ENCODE measurements at regions not wholly inside any gene's neighbourhood (a gene's known extent, or its start where the extent isn't known, plus 50 kb on each side); places are given as distances from the start of the nearest gene placed in this dataset.

DNA sequence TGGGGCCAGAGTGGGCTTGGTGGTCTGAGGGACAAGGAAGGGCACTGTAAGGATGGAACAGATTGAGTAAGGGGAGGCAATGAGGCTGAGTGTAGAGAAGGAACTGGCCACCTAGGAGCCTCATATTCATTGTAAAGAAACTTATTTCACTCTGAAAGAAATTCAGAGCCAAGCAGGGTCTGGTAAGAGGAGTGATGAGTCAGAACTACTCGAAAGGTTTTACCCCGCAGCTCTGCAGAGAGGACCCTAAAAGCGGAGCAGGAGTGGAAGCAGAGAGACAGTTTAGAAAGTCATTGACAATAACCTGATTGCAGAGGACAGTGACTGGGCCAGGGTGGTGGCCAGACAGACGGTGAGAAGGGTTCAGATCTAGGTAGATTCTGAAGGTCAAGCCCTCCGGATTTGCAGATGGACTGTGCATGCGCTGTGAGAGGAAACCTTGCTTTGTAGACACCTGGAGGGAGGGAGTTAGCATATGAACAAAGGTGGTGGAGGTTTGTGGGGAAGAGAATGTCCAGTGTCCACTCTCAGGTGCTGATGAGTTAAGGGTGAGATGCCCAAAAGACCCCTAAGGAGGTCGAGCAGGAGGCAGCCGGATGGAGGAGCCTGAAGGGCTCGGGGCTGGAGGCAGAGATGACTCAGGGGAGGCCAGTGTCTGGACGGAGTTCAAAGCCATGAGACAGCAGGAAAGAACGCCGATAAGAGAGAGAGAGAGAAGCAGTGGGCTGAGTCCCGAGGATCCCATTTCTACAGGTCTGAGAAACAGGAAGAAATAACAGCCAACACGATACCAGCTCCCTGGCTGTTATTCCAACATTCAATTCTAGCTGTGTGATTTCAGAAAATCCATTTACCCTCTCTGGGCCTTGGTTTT lies 546.0 kb downstream of the BRD1 start:
- no peak overlapping the region for H3K4me3 ChIP-seq (replicated peaks in 1 of 2; ENCODE audit: low read depth in 1 of 2, low read length in 2 of 2)
- no peaks in the 10 kb centered on the region for H3K9me2 ChIP-seq (ENCODE audit: insufficient read depth)
- peak; percentile 65 for ATAC-seq

DNA sequence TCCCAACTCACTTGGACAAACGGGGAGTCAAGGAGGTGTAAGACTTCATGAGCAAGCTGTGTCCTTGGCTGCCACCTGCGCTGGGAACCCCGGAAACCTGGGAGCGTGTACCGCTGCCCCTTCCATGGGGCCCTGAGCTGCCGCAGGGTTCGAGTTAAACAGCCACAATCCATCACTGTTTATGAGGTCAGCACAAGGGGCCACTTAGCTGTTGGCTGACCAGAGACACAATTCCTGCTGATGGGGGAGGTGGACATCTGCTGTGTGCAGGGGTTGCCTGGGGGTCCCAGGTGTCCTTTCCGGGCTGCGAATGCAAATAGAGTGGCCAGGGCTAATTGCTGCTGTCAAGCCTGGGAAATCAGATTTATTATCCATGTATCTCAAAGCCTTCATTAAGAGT lies 549.3 kb downstream of the BRD1 start:
- H4K20me1 ChIP-seq (ENCODE audit: insufficient read depth): no peaks in the 10 kb centered on the region
- ChIA-PET POLR2A (no interaction called here), RAD21 (ENCODE audit: low non-redundant PET in 1 of 2, low total read pairs in 2 of 2, uncharacterized antibody in 2 of 2, unreplicated experiment in 2 of 2) (no interaction called here), CTCF (no interaction called here)
- intact Hi-C loops (cut with micrococcal nuclease): no loop called here
- no peaks in the 10 kb centered on the region for H3K36me3 ChIP-seq (ENCODE audit: control insufficient read depth in 1 of 2, insufficient read depth in 2 of 2, low read length in 2 of 2)
- no peak overlapping the region for H3K27ac ChIP-seq (ENCODE audit: low read depth, low read length)
- no TSS peak for BruUV-seq (replicated peaks)
- DNase-seq (ENCODE audit: low read depth, low spot score) (no peak), ATAC-seq (no peak)
- H3K4me3 ChIP-seq (replicated peaks in 1 of 2; ENCODE audit: low read depth in 1 of 2, low read length in 2 of 2): no peak overlapping the region
- H3K9ac ChIP-seq (ENCODE audit: low read length): no peak overlapping the region
- no peak overlapping the region for H3K4me2 ChIP-seq (ENCODE audit: low read length)
- no peak for TF ChIP-seq RAD21 (IDR thresholded peaks at IDR 0.05; ENCODE audit: low read depth)
- no peak for TF ChIP-seq POLR2A (IDR thresholded peaks at IDR 0.05; ENCODE audit: borderline replicate concordance, extremely low read depth, insufficient read depth, insufficient read length)
- no peak for TF ChIP-seq FOSL1 (IDR thresholded peaks at IDR 0.05; ENCODE audit: low read depth)
- TF ChIP-seq, protein P1, sequence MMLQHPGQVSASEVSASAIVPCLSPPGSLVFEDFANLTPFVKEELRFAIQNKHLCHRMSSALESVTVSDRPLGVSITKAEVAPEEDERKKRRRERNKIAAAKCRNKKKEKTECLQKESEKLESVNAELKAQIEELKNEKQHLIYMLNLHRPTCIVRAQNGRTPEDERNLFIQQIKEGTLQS (IDR thresholded peaks at IDR 0.05): no peak
- H3K27me3 ChIP-seq (ENCODE audit: insufficient read depth, low read length): peaks cover 78% of the 10 kb centered on the region
- H3K9me2 ChIP-seq (ENCODE audit: insufficient read depth): no peaks in the 10 kb centered on the region
- peaks cover 0 to 20% of the 10 kb centered on the region in 2 experiments; a peak in 2 of 4 replicates for H3K4me1 ChIP-seq (ENCODE audit: control insufficient read depth in 1 of 2, insufficient read depth in 2 of 2, low read length in 2 of 2)
- H2AFZ ChIP-seq (ENCODE audit: low read depth, low read length, poor library complexity, severe bottlenecking): no peak overlapping the region
- H3K79me2 ChIP-seq (ENCODE audit: insufficient read depth, low read length): no peaks in the 10 kb centered on the region
- no peaks in the 10 kb centered on the region for H3K9me3 ChIP-seq (ENCODE audit: control insufficient read depth in 1 of 2, insufficient read depth in 1 of 2, low read depth in 1 of 2, low read length in 2 of 2)

More for the DNA sequence above, 546.0 kb downstream of the BRD1 start:
- Histone ChIP-seq H3K36me3 (ENCODE audit: control insufficient read depth in 1 of 2, insufficient read depth in 2 of 2, low read length in 2 of 2) (no peaks in the 10 kb centered on the region), H3K27me3 (ENCODE audit: insufficient read depth, low read length) (peaks cover 92% of the 10 kb centered on the region), H3K79me2 (ENCODE audit: insufficient read depth, low read length) (no peaks in the 10 kb centered on the region), H3K4me1 (ENCODE audit: control insufficient read depth in 1 of 2, insufficient read depth in 2 of 2, low read length in 2 of 2) (peaks cover 0 to 21% of the 10 kb centered on the region in 2 experiments; a peak in 2 of 4 replicates), H4K20me1 (ENCODE audit: insufficient read depth) (no peaks in the 10 kb centered on the region), H2AFZ (ENCODE audit: low read depth, low read length, poor library complexity, severe bottlenecking) (no peak overlapping the region), H3K27ac (ENCODE audit: low read depth, low read length) (no peak overlapping the region), H3K9ac (ENCODE audit: low read length) (no peak overlapping the region), H3K9me3 (ENCODE audit: control insufficient read depth in 1 of 2, insufficient read depth in 1 of 2, low read depth in 1 of 2, low read length in 2 of 2) (no peaks in the 10 kb centered on the region), H3K4me2 (ENCODE audit: low read length) (peak overlapping the region; percentile 26)
- no peak for TF ChIP-seq POLR2A (IDR thresholded peaks at IDR 0.05; ENCODE audit: borderline replicate concordance, extremely low read depth, insufficient read depth, insufficient read length)
- TF ChIP-seq FOSL1 (IDR thresholded peaks at IDR 0.05; ENCODE audit: low read depth): 0 out of 2 replicates have a peak, but pooled peaks have one; percentile 11
- CTCF ChIA-PET: no interaction called here
- DNase-seq (ENCODE audit: low read depth, low spot score): peak; percentile 10
- intact Hi-C loops (cut with micrococcal nuclease): no loop called here
- RAD21 ChIA-PET (ENCODE audit: low non-redundant PET in 1 of 2, low total read pairs in 2 of 2, uncharacterized antibody in 2 of 2, unreplicated experiment in 2 of 2): no interaction called here
- no TSS peak for BruUV-seq (replicated peaks)
- POLR2A ChIA-PET: no interaction called here
